IPS-20b (cell line): ENCODE measurements at regions not wholly inside any gene's neighbourhood (a gene's known extent, or its start where the extent isn't known, plus 50 kb on each side); places are given as distances from the start of the nearest gene placed in this dataset.

Source experiments
- H3K27ac ChIP-seq: one replicate; pipeline ENCODE4 v1.5.1; 2013; ENCODE audit warnings: low read length
- H3K27me3 ChIP-seq: 2 replicates; pipeline ENCODE4 v1.6.1; 2013; ENCODE audit warnings: mild to moderate bottlenecking, low read length, inconsistent platforms; ENCODE audit not compliant: insufficient read depth
- H3K36me3 ChIP-seq: 2 replicates; pipeline ENCODE4 v1.6.1; 2013; ENCODE audit warnings: low read depth, mild to moderate bottlenecking, inconsistent platforms, low read length, moderate library complexity; ENCODE audit not compliant: insufficient read depth
- H3K4me1 ChIP-seq: 2 replicates; pipeline ENCODE4 v1.6.1; 2013; ENCODE audit warnings: mild to moderate bottlenecking, control low read depth, inconsistent platforms, low read length, moderate library complexity; ENCODE audit not compliant: insufficient read depth
- H3K4me3 ChIP-seq: 2 replicates; pipeline ENCODE4 v1.5.1; 2013; ENCODE audit warnings: mild to moderate bottlenecking, low read length, inconsistent platforms
- H3K9ac ChIP-seq: 2 replicates; pipeline ENCODE4 v1.6.1; 2013; ENCODE audit warnings: low read depth, mild to moderate bottlenecking, inconsistent platforms, low read length, moderate library complexity
- H3K9me3 ChIP-seq: 2 replicates; pipeline ENCODE4 v1.6.1; 2013; ENCODE audit warnings: mild to moderate bottlenecking, low read depth, low read length, inconsistent platforms; ENCODE audit not compliant: insufficient read depth

DNA sequence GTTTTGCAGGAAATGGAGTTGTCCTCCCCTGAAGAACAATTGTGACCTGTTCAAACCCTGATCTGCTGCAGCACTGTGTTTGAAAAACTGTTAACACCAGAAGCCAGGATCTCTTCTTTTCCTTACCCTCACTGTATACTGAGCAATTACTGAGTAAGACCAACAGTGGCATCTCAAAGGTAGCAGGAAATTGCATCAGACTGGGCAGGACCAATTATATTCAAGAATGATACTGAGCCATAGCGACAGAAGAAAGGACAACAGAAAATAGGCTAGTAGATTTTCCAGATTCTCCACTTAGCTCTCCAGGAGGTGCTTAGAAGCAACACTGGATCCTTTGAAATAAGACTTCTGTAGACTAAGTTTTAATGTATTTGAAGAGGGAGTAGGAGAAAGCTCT, 57.4 kb upstream of the INHBA start:
- no peak overlapping the region for H3K4me3 ChIP-seq
- H3K9me3 ChIP-seq: peaks cover 44% of the 10 kb centered on the region
- H3K9ac ChIP-seq: no peak overlapping the region
- H3K27me3 ChIP-seq: no peaks in the 10 kb centered on the region
- peaks cover 8% of the 10 kb centered on the region; the same call in 1 of the 2 replicates for H3K4me1 ChIP-seq
- H3K27ac ChIP-seq: no peak overlapping the region
- no peaks in the 10 kb centered on the region for H3K36me3 ChIP-seq

DNA sequence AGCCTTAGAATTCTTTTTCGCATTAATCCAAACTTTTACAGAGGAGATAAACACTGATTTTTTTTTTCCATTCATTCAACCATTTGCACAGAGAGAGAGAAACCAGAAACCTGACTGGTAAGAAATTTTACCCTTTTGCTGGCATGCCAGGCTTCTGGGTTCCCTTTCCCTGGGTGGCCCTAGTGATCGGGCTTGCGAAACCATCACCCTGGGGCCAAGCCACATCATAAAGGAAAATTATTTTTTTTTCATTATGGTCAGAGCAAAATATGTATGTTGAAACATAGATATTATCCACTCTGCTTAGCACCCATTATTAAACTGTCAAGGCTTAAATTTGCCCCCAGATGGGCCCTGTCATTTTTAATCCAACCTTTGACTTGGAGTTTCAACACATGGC, 55.4 kb upstream of the INHBA start:
- Histone ChIP-seq H3K9me3 (peaks cover 62% of the 10 kb centered on the region), H3K27ac (no peak overlapping the region), H3K36me3 (no peaks in the 10 kb centered on the region), H3K27me3 (no peaks in the 10 kb centered on the region), H3K4me1 (peaks cover 8% of the 10 kb centered on the region; the same call in 1 of the 2 replicates), H3K9ac (no peak overlapping the region), H3K4me3 (no peak overlapping the region)

DNA sequence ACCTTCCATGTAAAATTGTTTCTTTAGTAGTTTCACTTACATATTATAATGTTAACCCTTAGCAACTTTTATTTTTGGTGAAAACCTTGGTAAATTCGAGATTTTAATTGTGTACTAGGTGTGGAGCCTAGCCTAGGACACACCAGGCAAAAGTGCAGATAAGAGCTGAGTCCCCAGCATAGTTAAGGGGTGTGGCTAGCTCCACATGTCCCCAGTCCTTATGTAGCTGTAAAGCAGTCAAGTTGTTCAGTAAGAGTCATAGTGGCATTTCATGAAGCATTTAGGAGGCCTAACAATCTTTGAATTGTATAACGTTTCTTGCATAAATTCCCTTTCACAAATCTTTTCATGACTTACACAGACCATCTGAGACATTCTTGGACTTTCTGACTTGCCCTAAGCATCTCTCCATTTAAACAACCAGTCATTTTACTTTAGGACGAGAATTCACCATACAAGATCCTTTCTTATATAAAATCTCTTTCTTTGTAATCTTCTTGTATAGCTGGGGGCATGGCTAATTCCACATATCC, 53.8 kb upstream of the INHBA start:
- Histone ChIP-seq H3K9ac (no peak overlapping the region), H3K36me3 (no peaks in the 10 kb centered on the region), H3K9me3 (peaks cover 62% of the 10 kb centered on the region), H3K27me3 (no peaks in the 10 kb centered on the region), H3K27ac (no peak overlapping the region), H3K4me1 (no peaks in the 10 kb centered on the region), H3K4me3 (no peak overlapping the region)

DNA sequence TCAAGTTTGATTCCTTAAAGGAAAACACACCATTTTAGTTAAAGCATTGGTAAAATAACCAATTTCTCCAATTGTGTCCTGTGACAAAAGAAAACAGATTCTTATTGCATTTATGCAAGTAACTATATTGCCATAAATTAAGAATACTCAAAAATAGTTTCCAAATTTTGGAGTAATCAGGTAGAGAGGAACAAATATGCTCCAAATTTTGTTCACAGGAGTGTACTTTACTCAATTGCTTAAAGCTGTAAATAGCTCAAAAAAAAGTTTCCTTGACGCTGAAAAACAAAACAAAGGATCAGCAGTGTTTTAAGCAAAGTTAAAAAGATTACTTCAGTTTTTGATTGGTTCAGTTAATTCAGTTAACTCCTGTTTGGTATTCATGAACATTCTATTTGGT, 52.2 kb upstream of the INHBA start:
- H3K27me3 ChIP-seq: no peaks in the 10 kb centered on the region
- H3K9me3 ChIP-seq: peaks cover 62% of the 10 kb centered on the region
- no peaks in the 10 kb centered on the region for H3K36me3 ChIP-seq

DNA sequence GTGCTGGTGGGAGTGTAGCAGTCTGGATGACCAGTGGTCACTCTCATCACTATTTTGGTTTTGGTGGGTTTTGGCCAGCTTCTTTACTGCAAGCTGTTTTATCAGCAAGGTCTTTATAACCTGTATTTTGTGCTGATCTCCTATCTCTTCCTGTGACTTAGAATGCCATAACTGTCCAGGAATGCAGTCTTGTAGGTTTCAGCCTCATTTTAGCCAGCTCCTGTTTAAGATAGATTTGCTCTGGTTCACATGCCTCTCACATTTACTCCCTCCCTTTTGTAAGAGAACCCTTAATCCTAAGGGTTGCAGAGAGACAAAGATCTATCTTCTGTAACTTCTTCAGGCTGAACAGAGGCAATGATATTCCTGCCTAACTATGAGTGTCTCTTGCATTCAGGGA, 51.2 kb upstream of the INHBA start:
- peaks cover 61% of the 10 kb centered on the region for H3K9me3 ChIP-seq

More for the DNA sequence above, 52.2 kb upstream of the INHBA start:
- no peak overlapping the region for H3K9ac ChIP-seq
- H3K4me1 ChIP-seq: no peaks in the 10 kb centered on the region
- no peak overlapping the region for H3K27ac ChIP-seq
- H3K4me3 ChIP-seq: no peak overlapping the region

More for the DNA sequence above, 51.2 kb upstream of the INHBA start:
- Histone ChIP-seq H3K27me3 (no peaks in the 10 kb centered on the region), H3K9ac (no peak overlapping the region), H3K27ac (no peak overlapping the region), H3K4me1 (no peaks in the 10 kb centered on the region), H3K4me3 (no peak overlapping the region), H3K36me3 (no peaks in the 10 kb centered on the region)
